C4-2B (cell line): ENCODE measurements at regions not wholly inside any gene's neighbourhood (a gene's known extent, or its start where the extent isn't known, plus 50 kb on each side); places are given as distances from the start of the nearest gene placed in this dataset.

Experiments used
- CTCF ChIP-seq: fragments of 450-650 bp; conservative IDR thresholded peaks from 2 replicates; pipeline ENCODE4 v1.5.1; 2017; ENCODE audit warnings: mild to moderate bottlenecking
- ZFX ChIP-seq: fragments of 450-650 bp; IDR thresholded peaks from 2 replicates; pipeline ENCODE4 v1.6.1; 2017

DNA sequence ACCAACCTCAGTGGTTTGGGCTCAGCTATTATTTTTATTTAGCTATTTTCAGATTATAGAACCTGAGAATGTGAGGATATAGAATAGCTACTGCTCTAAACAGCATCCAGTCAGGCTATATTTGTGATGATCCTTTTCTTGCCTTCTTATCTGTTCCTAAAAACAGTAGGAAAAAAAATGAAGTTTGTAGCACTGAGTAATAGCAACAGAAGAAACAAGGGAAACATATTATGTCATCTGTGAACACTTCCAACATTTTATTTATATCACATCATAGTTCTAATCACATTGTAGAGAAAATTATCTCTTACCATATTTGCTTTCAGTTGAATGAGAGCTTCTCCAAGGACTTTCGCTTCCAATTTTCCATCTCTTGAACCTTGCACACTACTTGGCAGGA, 229.6 kb upstream of the PTPRZ1 start:
- no peak for TF ChIP-seq CTCF
- no peak for TF ChIP-seq ZFX
